ENCODE measurements at regions not wholly inside any gene's neighbourhood (a gene's known extent, or its start where the extent isn't known, plus 50 kb on each side); places are given as distances from the start of the nearest gene placed in this dataset.

DNA sequence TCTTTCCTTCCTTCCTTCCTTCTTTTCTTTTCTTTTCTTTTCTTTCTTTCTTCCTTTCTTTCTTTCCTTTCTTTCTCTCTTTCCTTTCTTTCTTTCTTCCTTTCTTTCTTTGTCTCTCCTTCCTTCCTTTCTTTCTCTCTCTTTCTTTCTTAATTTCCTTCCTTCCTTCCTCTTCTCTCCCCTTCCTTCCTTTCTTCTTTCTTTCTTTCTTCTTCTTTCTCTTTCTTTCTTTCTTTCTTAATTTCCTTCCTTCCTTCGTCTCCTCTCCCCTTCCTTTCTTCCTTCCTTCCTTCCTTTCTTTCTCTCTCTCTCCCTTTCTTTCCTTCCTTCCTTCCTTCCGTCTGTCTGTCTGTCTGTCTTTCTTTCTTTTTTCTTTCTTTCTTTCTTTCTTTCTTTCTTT is 1446.5 kb upstream of the GOT2 start:
- no peak for DNase-seq (ENCODE audit: low read depth)
- Histone ChIP-seq H3K4me3 (ENCODE audit: low read depth, low read length) (no peak overlapping the region), H3K27me3 (ENCODE audit: control insufficient read depth, insufficient read depth, low read length) (no peaks in the 10 kb centered on the region), H3K36me3 (ENCODE audit: control insufficient read depth, insufficient read depth, low read length) (no peaks in the 10 kb centered on the region)
- TF ChIP-seq, protein P1, sequence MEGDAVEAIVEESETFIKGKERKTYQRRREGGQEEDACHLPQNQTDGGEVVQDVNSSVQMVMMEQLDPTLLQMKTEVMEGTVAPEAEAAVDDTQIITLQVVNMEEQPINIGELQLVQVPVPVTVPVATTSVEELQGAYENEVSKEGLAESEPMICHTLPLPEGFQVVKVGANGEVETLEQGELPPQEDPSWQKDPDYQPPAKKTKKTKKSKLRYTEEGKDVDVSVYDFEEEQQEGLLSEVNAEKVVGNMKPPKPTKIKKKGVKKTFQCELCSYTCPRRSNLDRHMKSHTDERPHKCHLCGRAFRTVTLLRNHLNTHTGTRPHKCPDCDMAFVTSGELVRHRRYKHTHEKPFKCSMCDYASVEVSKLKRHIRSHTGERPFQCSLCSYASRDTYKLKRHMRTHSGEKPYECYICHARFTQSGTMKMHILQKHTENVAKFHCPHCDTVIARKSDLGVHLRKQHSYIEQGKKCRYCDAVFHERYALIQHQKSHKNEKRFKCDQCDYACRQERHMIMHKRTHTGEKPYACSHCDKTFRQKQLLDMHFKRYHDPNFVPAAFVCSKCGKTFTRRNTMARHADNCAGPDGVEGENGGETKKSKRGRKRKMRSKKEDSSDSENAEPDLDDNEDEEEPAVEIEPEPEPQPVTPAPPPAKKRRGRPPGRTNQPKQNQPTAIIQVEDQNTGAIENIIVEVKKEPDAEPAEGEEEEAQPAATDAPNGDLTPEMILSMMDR (IDR thresholded peaks at IDR 0.05; ENCODE audit: insufficient read depth, low read depth, low read length), result no peak
- ChIA-PET POLR2A (no interaction called here), CTCF (no interaction called here)

- no peaks in the 10 kb centered on the region for H3K27me3 ChIP-seq (ENCODE audit: control insufficient read depth, insufficient read depth, low read length)
- POLR2A ChIA-PET, result no interaction called here
- no peak for DNase-seq (ENCODE audit: low read depth)
- CTCF ChIA-PET, result no interaction called here
- no peaks in the 10 kb centered on the region for H3K36me3 ChIP-seq (ENCODE audit: control insufficient read depth, insufficient read depth, low read length)
- TF ChIP-seq, protein P1 (IDR thresholded peaks at IDR 0.05; ENCODE audit: insufficient read depth, low read depth, low read length), result no peak
- H3K4me3 ChIP-seq (ENCODE audit: low read depth, low read length), result no peak overlapping the region
These were observed 1436.1 kb upstream of the GOT2 start for GRCh38 chr16:60170196-60170595.

- H3K4me3 ChIP-seq (ENCODE audit: low read depth, low read length), result no peak overlapping the region
- H3K36me3 ChIP-seq (ENCODE audit: control insufficient read depth, insufficient read depth, low read length), result no peaks in the 10 kb centered on the region
- ChIA-PET CTCF (no interaction called here), POLR2A (no interaction called here)
- DNase-seq (ENCODE audit: low read depth), result no peak
- TF ChIP-seq, protein P1 (IDR thresholded peaks at IDR 0.05; ENCODE audit: insufficient read depth, low read depth, low read length), result no peak
- no peaks in the 10 kb centered on the region for H3K27me3 ChIP-seq (ENCODE audit: control insufficient read depth, insufficient read depth, low read length)
These were observed 1432.0 kb upstream of the GOT2 start for GRCh38 chr16:60166111-60166510.

DNA sequence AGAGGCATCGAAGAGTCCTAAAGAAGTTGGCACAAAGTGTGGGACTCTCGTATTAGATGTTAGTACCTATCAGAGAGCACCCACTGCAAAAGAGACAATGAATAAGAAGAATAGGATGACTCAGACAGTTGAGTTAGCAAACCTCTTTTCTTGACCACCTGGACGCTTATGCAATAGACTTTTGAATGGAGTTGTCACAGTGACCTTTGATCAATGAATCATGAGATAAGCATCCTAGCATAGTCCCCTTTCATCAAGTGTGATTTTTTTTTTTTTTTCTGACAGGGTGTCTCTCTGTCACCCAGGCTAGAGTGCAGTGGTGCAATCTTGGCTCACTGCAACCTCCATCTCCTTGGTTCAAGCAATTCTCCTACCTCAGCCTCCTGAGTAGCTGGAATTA is 1417.9 kb upstream of the GOT2 start:
- H3K27me3 ChIP-seq (ENCODE audit: control insufficient read depth, insufficient read depth, low read length), result no peaks in the 10 kb centered on the region
- TF ChIP-seq, protein P1 (IDR thresholded peaks at IDR 0.05; ENCODE audit: insufficient read depth, low read depth, low read length), result no peak
- H3K4me3 ChIP-seq (ENCODE audit: low read depth, low read length), result no peak overlapping the region
- DNase-seq (ENCODE audit: low read depth), result no peak
- no peaks in the 10 kb centered on the region for H3K36me3 ChIP-seq (ENCODE audit: control insufficient read depth, insufficient read depth, low read length)
- POLR2A ChIA-PET, result interaction anchor here (0.6 kb wide), 1 partner anchor 345 kb away, joined by 4 read pairs; no protein-coding TSS in a partner anchor
- CTCF ChIA-PET, result no interaction called here

GRCh38 chr16:60150907-60151306 is 1416.8 kb upstream of the GOT2 start:
- ChIA-PET POLR2A (no interaction called here), CTCF (no interaction called here)
- TF ChIP-seq, protein P1 (IDR thresholded peaks at IDR 0.05; ENCODE audit: insufficient read depth, low read depth, low read length), result no peak
- no peak for DNase-seq (ENCODE audit: low read depth)
- no peaks in the 10 kb centered on the region for H3K36me3 ChIP-seq (ENCODE audit: control insufficient read depth, insufficient read depth, low read length)
- no peaks in the 10 kb centered on the region for H3K27me3 ChIP-seq (ENCODE audit: control insufficient read depth, insufficient read depth, low read length)
- no peak overlapping the region for H3K4me3 ChIP-seq (ENCODE audit: low read depth, low read length)

All from BJ (cell line).